Urinary bladder (tissue), 3 donors: ENCODE measurements at regions not wholly inside any gene's neighbourhood (a gene's known extent, or its start where the extent isn't known, plus 50 kb on each side); places are given as distances from the start of the nearest gene placed in this dataset.

Experiments
- DNase-seq: peaks from one replicate; pipeline ENCODE4 v3.0.0-alpha.2; 2015; ENCODE audit errors: extremely low spot score
- H3K27ac ChIP-seq: one replicate; pipeline ENCODE4 v1.5.1; 2013; ENCODE audit warnings: low read depth, mild to moderate bottlenecking, moderate library complexity
- H3K36me3 ChIP-seq: one replicate; pipeline ENCODE4 v1.6.1; 2013; ENCODE audit warnings: mild to moderate bottlenecking, moderate library complexity; ENCODE audit not compliant: insufficient read depth
- H3K4me1 ChIP-seq: one replicate; pipeline ENCODE4 v1.6.1; 2013; ENCODE audit warnings: mild to moderate bottlenecking, moderate library complexity; ENCODE audit not compliant: insufficient read depth
- H3K4me3 ChIP-seq: one replicate; pipeline ENCODE4 v1.5.1; 2013; ENCODE audit warnings: low read depth, low read length
- WGBS: extraction: QIAGEN DNeasy Blood & Tissue Kit; methylation state at CpG from one replicate; pipeline ENCODE4 v1.1.7; 2013; 5-methylcytosine and 5-hydroxymethylcytosine counted together
- donor health status: healthy with polysubstance abuse.
- donor health status: healthy.

GRCh38 chr2:15840148-15840547 is 100.2 kb upstream of the MYCN start:
- WGBS = 83% methylated on average over 3 of the region's 3 CpGs
- no peak overlapping the region for H3K4me3 ChIP-seq
- H3K36me3 ChIP-seq = no peaks in the 10 kb centered on the region
- peak overlapping the region; percentile 31 for H3K27ac ChIP-seq
- H3K4me1 ChIP-seq = peaks cover 1% of the 10 kb centered on the region
- peak; percentile 37 for DNase-seq

- no peak for DNase-seq
- peaks cover 1% of the 10 kb centered on the region for H3K4me1 ChIP-seq
- no peaks in the 10 kb centered on the region for H3K36me3 ChIP-seq
- H3K4me3 ChIP-seq = no peak overlapping the region
- WGBS = 92% methylated on average over 8 of the region's 8 CpGs
- H3K27ac ChIP-seq = no peak overlapping the region
These were observed 99.4 kb upstream of the MYCN start for GRCh38 chr2:15840969-15841368.

GRCh38 chr2:15841776-15842560 is 98.4 kb upstream of the MYCN start:
- Histone ChIP-seq H3K27ac (peak overlapping the region; percentile 43), H3K36me3 (no peaks in the 10 kb centered on the region), H3K4me1 (peaks cover 1% of the 10 kb centered on the region), H3K4me3 (no peak overlapping the region)
- DNase-seq = no peak
- WGBS = 78% methylated on average over 12 of the region's 12 CpGs

GRCh38 chr2:15842758-15843666 is 97.3 kb upstream of the MYCN start:
- no peak overlapping the region for H3K27ac ChIP-seq
- WGBS = 86% methylated on average over 34 of the region's 34 CpGs
- no peaks in the 10 kb centered on the region for H3K36me3 ChIP-seq
- peaks cover 1% of the 10 kb centered on the region for H3K4me1 ChIP-seq
- no peak for DNase-seq
- no peak overlapping the region for H3K4me3 ChIP-seq

GRCh38 chr2:15844211-15844801 is 96.0 kb upstream of the MYCN start:
- 68% methylated on average over 11 of the region's 11 CpGs for WGBS
- H3K36me3 ChIP-seq = no peaks in the 10 kb centered on the region
- no peak overlapping the region for H3K4me3 ChIP-seq
- H3K27ac ChIP-seq = no peak overlapping the region
- DNase-seq = no peak
- peaks cover 1% of the 10 kb centered on the region for H3K4me1 ChIP-seq

- Histone ChIP-seq H3K36me3 (no peaks in the 10 kb centered on the region), H3K27ac (no peak overlapping the region), H3K4me1 (peaks cover 1% of the 10 kb centered on the region), H3K4me3 (no peak overlapping the region)
- WGBS = 88% methylated on average over 3 of the region's 3 CpGs
- DNase-seq = no peak
These were observed 95.1 kb upstream of the MYCN start for GRCh38 chr2:15845294-15845693.

GRCh38 chr2:15845737-15846405 is 94.5 kb upstream of the MYCN start:
- Histone ChIP-seq H3K4me1 (peaks cover 1% of the 10 kb centered on the region), H3K4me3 (no peak overlapping the region), H3K36me3 (no peaks in the 10 kb centered on the region), H3K27ac (no peak overlapping the region)
- DNase-seq = no peak
- WGBS = 82% methylated on average over 10 of the region's 10 CpGs

GRCh38 chr2:15846626-15847025 is 93.7 kb upstream of the MYCN start:
- WGBS = 89% methylated on average over 8 of the region's 8 CpGs
- no peak overlapping the region for H3K27ac ChIP-seq
- H3K36me3 ChIP-seq = no peaks in the 10 kb centered on the region
- H3K4me3 ChIP-seq = no peak overlapping the region
- peaks cover 1% of the 10 kb centered on the region for H3K4me1 ChIP-seq
- no peak for DNase-seq

- Histone ChIP-seq H3K4me1 (no peaks in the 10 kb centered on the region), H3K36me3 (no peaks in the 10 kb centered on the region), H3K27ac (no peak overlapping the region), H3K4me3 (no peak overlapping the region)
- DNase-seq = no peak
- WGBS = 87% methylated on average over 1 of the region's 1 CpG
These were observed 89.8 kb upstream of the MYCN start for GRCh38 chr2:15850534-15850933.

GRCh38 chr2:15851076-15851693 is 89.2 kb upstream of the MYCN start:
- 90% methylated on average over 10 of the region's 10 CpGs for WGBS
- Histone ChIP-seq H3K36me3 (no peaks in the 10 kb centered on the region), H3K27ac (no peak overlapping the region), H3K4me1 (no peaks in the 10 kb centered on the region), H3K4me3 (no peak overlapping the region)
- DNase-seq = no peak

GRCh38 chr2:15852811-15853210 is 87.5 kb upstream of the MYCN start:
- H3K27ac ChIP-seq = no peak overlapping the region
- no peaks in the 10 kb centered on the region for H3K4me1 ChIP-seq
- DNase-seq = no peak
- no peaks in the 10 kb centered on the region for H3K36me3 ChIP-seq
- WGBS = 79% methylated on average over 2 of the region's 2 CpGs
- H3K4me3 ChIP-seq = no peak overlapping the region

GRCh38 chr2:15853903-15854302 is 86.4 kb upstream of the MYCN start:
- Histone ChIP-seq H3K27ac (no peak overlapping the region), H3K36me3 (no peaks in the 10 kb centered on the region), H3K4me1 (no peaks in the 10 kb centered on the region), H3K4me3 (no peak overlapping the region)
- 61% methylated on average over 3 of the region's 3 CpGs for WGBS
- no peak for DNase-seq

- DNase-seq = no peak
- no peak overlapping the region for H3K27ac ChIP-seq
- H3K4me1 ChIP-seq = no peaks in the 10 kb centered on the region
- no peaks in the 10 kb centered on the region for H3K36me3 ChIP-seq
- no peak overlapping the region for H3K4me3 ChIP-seq
These were observed 84.5 kb upstream of the MYCN start for GRCh38 chr2:15855766-15856260.
